H9 (cell line): ENCODE measurements at regions not wholly inside any gene's neighbourhood (a gene's known extent, or its start where the extent isn't known, plus 50 kb on each side); places are given as distances from the start of the nearest gene placed in this dataset.

Experiments used
- DNase-seq: peaks from one replicate; pipeline ENCODE4 v3.0.0-alpha.2; 2017
- H2AFZ ChIP-seq: one replicate; pipeline ENCODE4 v1.6.1; 2013; ENCODE audit warnings: mild to moderate bottlenecking, low read length, control low read depth, moderate library complexity
- H2AK5ac ChIP-seq: 2 replicates; pipeline ENCODE4 v1.6.1; 2013; ENCODE audit warnings: low read length, control low read depth, mixed read lengths; ENCODE audit not compliant: insufficient read length
- H2BK120ac ChIP-seq: one replicate; pipeline ENCODE4 v1.6.1; 2013; ENCODE audit warnings: low read depth, mild to moderate bottlenecking, low read length, control low read depth, inconsistent platforms; ENCODE audit not compliant: poor library complexity, severe bottlenecking
- H2BK12ac ChIP-seq: 2 replicates; pipeline ENCODE4 v1.6.1; 2013; ENCODE audit warnings: low read length, control low read depth, mixed read lengths, low read depth; ENCODE audit not compliant: insufficient read length
- H2BK15ac ChIP-seq: 2 replicates; pipeline ENCODE4 v1.6.1; 2013; ENCODE audit warnings: low read depth, low read length, control low read depth
- H2BK20ac ChIP-seq: one replicate; pipeline ENCODE4 v1.6.1; 2013; ENCODE audit warnings: low read depth, mild to moderate bottlenecking, low read length, control low read depth, inconsistent platforms; ENCODE audit not compliant: poor library complexity, severe bottlenecking
- H2BK5ac ChIP-seq: 2 replicates; pipeline ENCODE4 v1.6.1; 2013; ENCODE audit warnings: low read length, control low read depth, mixed read lengths; ENCODE audit not compliant: insufficient read length
- H3K14ac ChIP-seq: 2 replicates; pipeline ENCODE4 v1.6.1; 2013; ENCODE audit warnings: low read length, control low read depth; ENCODE audit not compliant: insufficient read depth
- H3K18ac ChIP-seq: 2 replicates; pipeline ENCODE4 v1.6.1; 2013; ENCODE audit warnings: low read depth, mild to moderate bottlenecking, mixed read lengths, low read length, control low read depth; ENCODE audit not compliant: insufficient read length
- H3K23ac ChIP-seq: 2 replicates; pipeline ENCODE4 v1.6.1; 2013; ENCODE audit warnings: low read length, control low read depth, mixed read lengths, low read depth; ENCODE audit not compliant: insufficient read length
- H3K23me2 ChIP-seq: 2 replicates; pipeline ENCODE4 v1.6.1; 2013; ENCODE audit warnings: low read depth, mild to moderate bottlenecking, mixed read lengths, low read length, control low read depth; ENCODE audit not compliant: insufficient read length, poor library complexity, severe bottlenecking
- H3K27ac ChIP-seq: 2 replicates; pipeline ENCODE4 v1.5.1; 2013; ENCODE audit warnings: low read length, control low read depth, mixed read lengths, low read depth; ENCODE audit not compliant: insufficient read length
- H3K27me3 ChIP-seq: 2 replicates; pipeline ENCODE4 v1.6.1; 2013; ENCODE audit warnings: low read length, control low read depth, inconsistent platforms; ENCODE audit not compliant: insufficient read depth
- H3K4ac ChIP-seq: 2 replicates; pipeline ENCODE4 v1.6.1; 2013; ENCODE audit warnings: low read depth, mild to moderate bottlenecking, control low read depth, inconsistent platforms, low read length, moderate library complexity
- H3K4me1 ChIP-seq: 2 replicates; pipeline ENCODE4 v1.6.1; 2013; ENCODE audit warnings: low read length, control low read depth, inconsistent platforms; ENCODE audit not compliant: insufficient read depth
- H3K4me2 ChIP-seq: 2 replicates; pipeline ENCODE4 v1.6.1; 2013; ENCODE audit warnings: low read length, control low read depth, mixed read lengths; ENCODE audit not compliant: insufficient read length, insufficient read depth
- H3K56ac ChIP-seq: 2 replicates; pipeline ENCODE4 v1.6.1; 2013; ENCODE audit warnings: low read depth, mild to moderate bottlenecking, mixed read lengths, low read length, control low read depth; ENCODE audit not compliant: insufficient read length
- H3K79me1 ChIP-seq: 2 replicates; pipeline ENCODE4 v1.6.1; 2013; ENCODE audit warnings: low read depth, mild to moderate bottlenecking, moderate library complexity, low read length, control low read depth, inconsistent platforms; ENCODE audit not compliant: insufficient read depth, poor library complexity, severe bottlenecking
- H3K79me2 ChIP-seq: 2 replicates; pipeline ENCODE4 v1.6.1; 2013; ENCODE audit warnings: low read length, control low read depth, inconsistent platforms; ENCODE audit not compliant: insufficient read depth
- H3K9ac ChIP-seq: 2 replicates; pipeline ENCODE4 v1.6.1; 2013; ENCODE audit warnings: low read length, control low read depth, mixed read lengths; ENCODE audit not compliant: insufficient read length; ENCODE audit errors: extremely low read depth
- H3K9me3 ChIP-seq: one replicate; pipeline ENCODE4 v1.6.1; 2013; ENCODE audit warnings: low read depth, low read length, inconsistent platforms; ENCODE audit not compliant: control insufficient read depth
- H3T11ph ChIP-seq: one replicate; pipeline ENCODE4 v1.6.1; 2013; ENCODE audit warnings: mild to moderate bottlenecking, low read length, control low read depth, inconsistent platforms
- H4K20me1 ChIP-seq: one replicate; pipeline ENCODE4 v1.6.1; 2013; ENCODE audit not compliant: control insufficient read depth, insufficient read length, insufficient read depth
- H4K5ac ChIP-seq: 2 replicates; pipeline ENCODE4 v1.6.1; 2013; ENCODE audit warnings: low read depth, mild to moderate bottlenecking, mixed read lengths, low read length, control low read depth; ENCODE audit not compliant: insufficient read length
- H4K8ac ChIP-seq: replicated peaks from 2 replicates; pipeline ENCODE4 v1.6.1; 2013; ENCODE audit warnings: low read length, control low read depth, mixed read lengths, low read depth; ENCODE audit not compliant: insufficient read length
- H4K91ac ChIP-seq: 2 replicates; pipeline ENCODE4 v1.6.1; 2013; ENCODE audit warnings: low read depth, mild to moderate bottlenecking, moderate library complexity, mixed read lengths, low read length, control low read depth; ENCODE audit not compliant: insufficient read length
- H3K27ac Mint-ChIP-seq, 3 experiments: 2 replicates in 2 of 3; 3 replicates in 1 of 3; pipeline ENCODE4 v1.8.0; 2020 to 2021; ENCODE audit warnings: mixed read lengths in 3 of 3, mild to moderate bottlenecking in 1 of 3, moderate library complexity in 1 of 3
- H3K27me3 Mint-ChIP-seq: 2 replicates; pipeline ENCODE4 v1.8.0; 2021; ENCODE audit warnings: low read depth, mild to moderate bottlenecking, moderate library complexity, mixed read lengths
- H3K36me3 Mint-ChIP-seq, 3 experiments: 2 replicates in 2 of 3; 3 replicates in 1 of 3; pipeline ENCODE4 v1.8.0; 2020 to 2021; ENCODE audit warnings: low read depth in 3 of 3, mixed read lengths in 3 of 3; ENCODE audit not compliant: insufficient read depth in 1 of 3
- H3K4me1 Mint-ChIP-seq, 2 experiments: 2 replicates each; pipeline ENCODE4 v1.8.0; 2020; ENCODE audit warnings: mixed read lengths in 2 of 2
- H3K4me3 Mint-ChIP-seq, 2 experiments: 2 replicates in 1 of 2; 3 replicates in 1 of 2; pipeline ENCODE4 v1.8.0; 2020 to 2021; ENCODE audit warnings: mild to moderate bottlenecking in 2 of 2, mixed read lengths in 2 of 2, moderate library complexity in 1 of 2
- H3K9me3 Mint-ChIP-seq, 2 experiments: 2 replicates in 1 of 2; 3 replicates in 1 of 2; pipeline ENCODE4 v1.8.0; 2020; ENCODE audit warnings: mild to moderate bottlenecking in 2 of 2, mixed read lengths in 2 of 2, moderate library complexity in 1 of 2
- WGBS: extraction: QIAGEN DNeasy Blood & Tissue Kit; methylation state at CpG from one replicate; pipeline ENCODE4 v1.1.7; 2013; ENCODE audit warnings: missing lambda C conversion rate, low lambda C conversion rate, mixed read lengths; ENCODE audit not compliant: insufficient read length; ENCODE audit errors: extremely low coverage; 5-methylcytosine and 5-hydroxymethylcytosine counted together
- TF ChIP-seq, protein P1 (sequence below): fragments of 200-600 bp; sonication (generic); conservative IDR thresholded peaks from 3 replicates; pipeline ENCODE4 v1.8.0; 2021; ENCODE audit warnings: antibody characterized with exemption, mild to moderate bottlenecking

- Histone ChIP-seq H2BK15ac (no peak overlapping the region), H3K9ac (no peak overlapping the region), H3K23me2 (no peaks in the 10 kb centered on the region), H3K79me2 (no peaks in the 10 kb centered on the region), H3K27me3 (no peaks in the 10 kb centered on the region), H2BK12ac (no peak overlapping the region), H2AK5ac (no peak overlapping the region), H4K91ac (no peak overlapping the region), H4K20me1 (no peaks in the 10 kb centered on the region), H2BK5ac (no peak overlapping the region), H3K14ac (no peak overlapping the region; the same call in 1 of the 2 replicates), H4K5ac (no peak overlapping the region), H4K8ac (no peak overlapping the region), H3T11ph (no peak overlapping the region), H3K23ac (no peak overlapping the region), H2BK120ac (no peak overlapping the region), H3K56ac (no peak overlapping the region), H3K9me3 (no peaks in the 10 kb centered on the region), H3K4ac (no peak overlapping the region), H3K4me1 (no peaks in the 10 kb centered on the region), H3K18ac (no peak overlapping the region), H2AFZ (no peak overlapping the region), H3K4me2 (no peak overlapping the region), H3K79me1 (no peaks in the 10 kb centered on the region), H2BK20ac (no peak overlapping the region), H3K27ac (no peak overlapping the region)
- Mint-ChIP-seq H3K27ac (no peak overlapping the region; a peak in 1 of 7 replicates), H3K4me3 (no peak overlapping the region), H3K36me3 (peaks cover 0 to 4% (median 0%) of the 10 kb centered on the region in 3 experiments; a peak in 1 of 7 replicates), H3K27me3 (peaks cover 21% of the 10 kb centered on the region), H3K4me1 (peaks cover 3 to 6% of the 10 kb centered on the region in 2 experiments), H3K9me3 (peaks cover 2 to 4% of the 10 kb centered on the region in 2 experiments; a peak in 3 of 5 replicates)
- TF ChIP-seq, protein P1, sequence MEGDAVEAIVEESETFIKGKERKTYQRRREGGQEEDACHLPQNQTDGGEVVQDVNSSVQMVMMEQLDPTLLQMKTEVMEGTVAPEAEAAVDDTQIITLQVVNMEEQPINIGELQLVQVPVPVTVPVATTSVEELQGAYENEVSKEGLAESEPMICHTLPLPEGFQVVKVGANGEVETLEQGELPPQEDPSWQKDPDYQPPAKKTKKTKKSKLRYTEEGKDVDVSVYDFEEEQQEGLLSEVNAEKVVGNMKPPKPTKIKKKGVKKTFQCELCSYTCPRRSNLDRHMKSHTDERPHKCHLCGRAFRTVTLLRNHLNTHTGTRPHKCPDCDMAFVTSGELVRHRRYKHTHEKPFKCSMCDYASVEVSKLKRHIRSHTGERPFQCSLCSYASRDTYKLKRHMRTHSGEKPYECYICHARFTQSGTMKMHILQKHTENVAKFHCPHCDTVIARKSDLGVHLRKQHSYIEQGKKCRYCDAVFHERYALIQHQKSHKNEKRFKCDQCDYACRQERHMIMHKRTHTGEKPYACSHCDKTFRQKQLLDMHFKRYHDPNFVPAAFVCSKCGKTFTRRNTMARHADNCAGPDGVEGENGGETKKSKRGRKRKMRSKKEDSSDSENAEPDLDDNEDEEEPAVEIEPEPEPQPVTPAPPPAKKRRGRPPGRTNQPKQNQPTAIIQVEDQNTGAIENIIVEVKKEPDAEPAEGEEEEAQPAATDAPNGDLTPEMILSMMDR: no peak
- DNase-seq: no peak
- WGBS: no CpG with 5 or more reads among the region's 7 CpGs
Measured at GRCh38 chr20:40587038-40587437, 102.0 kb downstream of the MAFB start.
